CD4-positive, alpha-beta T cell treated with Interleukin-2 at 100 ng/mL for 4 hours (primary cell): ENCODE measurements at regions not wholly inside any gene's neighbourhood (a gene's known extent, or its start where the extent isn't known, plus 50 kb on each side); places are given as distances from the start of the nearest gene placed in this dataset.

Experiments
- DNase-seq: peaks from one replicate; pipeline ENCODE4 v3.0.0-alpha.2; 2020; ENCODE audit warnings: low spot score

GRCh38 chr20:39264506-39265172 is 302.5 kb downstream of the DHX35 start:
- DNase-seq = peak; percentile 36

DNA sequence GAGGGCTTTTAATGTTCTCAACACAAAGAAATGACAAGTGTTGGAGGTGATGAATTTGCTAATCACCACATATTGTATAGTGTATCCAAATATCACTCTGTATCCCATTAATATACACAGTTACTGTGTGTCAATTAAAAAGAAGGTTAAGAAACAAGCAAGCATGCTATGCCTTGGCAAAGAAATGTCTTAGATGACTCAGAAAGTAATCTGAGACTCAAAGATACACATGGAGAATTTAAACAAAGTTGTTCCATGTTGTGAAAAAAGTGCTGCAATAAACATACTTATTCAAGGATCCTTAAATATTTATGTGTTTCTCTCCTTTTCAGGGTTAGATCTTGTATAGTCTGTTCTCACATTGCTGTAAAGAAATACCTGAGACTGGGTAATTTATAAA is 300.9 kb downstream of the DHX35 start:
- DNase-seq = no peak

DNA sequence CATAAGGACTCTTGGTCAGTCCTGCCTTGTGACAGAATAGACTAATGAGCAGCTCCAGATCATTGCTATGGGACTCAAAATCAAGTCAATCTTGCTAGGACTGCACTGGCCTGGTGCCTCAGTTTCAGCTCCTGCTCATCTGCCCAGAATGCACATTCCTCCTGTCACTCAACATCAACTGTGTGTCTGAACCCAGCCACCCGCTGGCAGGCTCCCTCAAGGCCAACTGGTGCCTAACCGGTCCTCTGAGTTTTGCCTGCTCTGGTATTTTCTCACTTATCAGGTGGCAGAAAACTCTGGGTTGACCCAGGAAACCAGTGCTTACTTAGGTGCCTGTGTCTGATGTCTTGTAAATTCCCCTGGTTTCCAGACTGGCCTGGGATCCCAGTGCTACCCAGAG is 297.7 kb downstream of the DHX35 start:
- no peak for DNase-seq

- DNase-seq = no peak
Observed at GRCh38 chr20:39259010-39259803, 297.1 kb downstream of the DHX35 start.

DNA sequence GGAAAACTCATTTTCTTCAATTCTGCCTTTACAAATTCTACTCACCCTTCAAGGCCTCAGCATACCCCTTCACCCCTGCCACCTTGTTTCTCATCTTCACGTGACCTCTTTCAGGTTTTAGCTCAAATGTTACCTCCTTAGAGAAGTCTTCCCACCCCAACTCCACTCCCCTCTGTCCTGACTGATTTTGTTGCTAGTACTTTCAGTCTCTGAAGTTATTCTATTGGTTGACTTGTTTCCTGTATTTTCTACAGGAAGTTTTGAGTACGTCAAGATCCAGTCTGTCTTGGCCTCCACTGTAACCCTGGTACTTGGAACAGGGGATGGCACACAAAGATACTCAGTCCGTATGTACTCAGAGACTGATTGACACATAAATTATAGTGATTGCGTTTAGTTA is 296.1 kb downstream of the DHX35 start:
- DNase-seq = no peak

DNA sequence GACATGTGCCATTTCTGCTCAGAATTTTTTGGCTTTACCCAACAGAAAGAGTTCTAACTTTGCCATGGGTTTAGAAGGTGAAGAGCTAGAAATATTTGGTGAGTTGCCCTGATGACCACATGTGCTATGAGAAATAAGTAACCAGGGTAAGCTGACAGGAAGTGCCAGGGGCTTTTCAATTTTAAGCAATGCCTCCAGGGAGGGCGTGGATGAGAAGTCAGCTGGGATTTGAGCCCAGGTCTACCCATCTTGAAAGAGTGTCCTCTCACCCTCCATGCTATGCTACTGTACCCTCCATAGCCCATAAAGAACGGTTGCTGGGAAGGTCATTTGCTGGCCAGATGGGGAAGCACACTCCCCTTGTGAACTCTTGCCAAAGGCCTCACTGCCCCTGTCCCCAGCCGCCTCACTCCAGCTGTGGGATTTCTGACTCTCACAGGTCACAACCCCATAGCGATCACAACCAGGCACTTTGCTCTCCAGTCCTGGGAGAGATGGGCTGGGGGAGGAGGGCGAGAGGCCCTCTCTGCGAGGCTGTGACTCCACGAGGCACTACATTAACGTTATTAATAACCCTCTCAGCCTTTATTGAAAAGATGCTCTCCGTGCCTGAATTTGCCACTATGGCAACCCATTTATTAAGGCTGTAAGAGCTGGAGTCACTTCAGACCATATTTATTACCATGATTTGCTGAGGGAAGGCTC is 291.1 kb downstream of the DHX35 start:
- DNase-seq = no peak

GRCh38 chr20:39252035-39252434 is 289.9 kb downstream of the DHX35 start:
- no peak for DNase-seq

DNA sequence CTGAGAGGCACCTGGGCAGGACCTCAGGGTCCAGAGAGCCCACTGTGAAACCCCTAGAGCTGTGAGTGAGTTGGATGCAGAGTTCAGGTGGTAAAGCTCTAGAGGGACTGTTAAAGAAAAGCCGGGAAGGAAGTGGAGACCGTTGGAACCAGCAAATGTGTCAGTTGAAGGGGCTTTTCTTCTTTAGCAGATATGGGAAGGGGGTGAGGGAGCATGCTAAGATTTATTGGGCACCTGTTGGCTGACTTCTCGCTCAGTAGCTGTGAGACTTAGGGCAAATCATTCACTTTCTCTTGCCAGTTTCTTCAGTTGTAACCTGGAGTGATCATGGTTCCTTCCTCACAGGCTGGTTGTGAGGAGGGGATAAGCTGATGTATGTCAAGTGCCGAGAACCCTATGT is 287.7 kb downstream of the DHX35 start:
- DNase-seq = no peak

DNA sequence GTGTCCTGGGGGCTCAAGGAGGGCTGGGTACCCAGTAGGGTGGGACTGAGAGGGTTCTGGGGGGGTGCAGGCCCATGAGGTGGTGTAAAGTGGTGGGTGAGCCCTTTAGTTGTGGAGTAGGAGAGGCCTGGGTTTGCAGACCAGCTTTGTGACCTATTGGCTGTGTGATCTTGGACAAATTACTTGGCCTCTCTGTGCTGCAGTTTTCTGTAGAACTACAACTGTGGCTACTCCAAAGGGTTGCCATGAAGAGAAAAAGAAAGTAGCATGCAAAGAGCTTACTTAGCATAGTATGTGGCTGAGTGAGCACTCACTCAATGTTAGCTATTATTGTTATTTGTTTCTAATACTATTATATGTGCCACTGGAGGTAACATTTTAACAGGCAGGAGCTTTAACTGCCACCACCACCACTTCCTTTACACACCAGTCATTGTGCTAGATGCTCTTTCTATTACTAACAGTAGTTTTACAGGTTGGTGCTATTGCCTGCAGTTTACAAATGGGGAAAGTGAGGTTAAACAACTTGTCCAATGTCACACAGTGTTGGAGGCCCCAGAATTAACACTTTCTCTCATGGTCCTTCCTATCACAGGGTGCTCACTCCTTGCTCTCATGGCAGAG is 286.8 kb downstream of the DHX35 start:
- DNase-seq = no peak

- DNase-seq = no peak
Observed at GRCh38 chr20:39248171-39248861, 286.2 kb downstream of the DHX35 start.

GRCh38 chr20:39246436-39246835 is 284.3 kb downstream of the DHX35 start:
- DNase-seq = no peak

DNA sequence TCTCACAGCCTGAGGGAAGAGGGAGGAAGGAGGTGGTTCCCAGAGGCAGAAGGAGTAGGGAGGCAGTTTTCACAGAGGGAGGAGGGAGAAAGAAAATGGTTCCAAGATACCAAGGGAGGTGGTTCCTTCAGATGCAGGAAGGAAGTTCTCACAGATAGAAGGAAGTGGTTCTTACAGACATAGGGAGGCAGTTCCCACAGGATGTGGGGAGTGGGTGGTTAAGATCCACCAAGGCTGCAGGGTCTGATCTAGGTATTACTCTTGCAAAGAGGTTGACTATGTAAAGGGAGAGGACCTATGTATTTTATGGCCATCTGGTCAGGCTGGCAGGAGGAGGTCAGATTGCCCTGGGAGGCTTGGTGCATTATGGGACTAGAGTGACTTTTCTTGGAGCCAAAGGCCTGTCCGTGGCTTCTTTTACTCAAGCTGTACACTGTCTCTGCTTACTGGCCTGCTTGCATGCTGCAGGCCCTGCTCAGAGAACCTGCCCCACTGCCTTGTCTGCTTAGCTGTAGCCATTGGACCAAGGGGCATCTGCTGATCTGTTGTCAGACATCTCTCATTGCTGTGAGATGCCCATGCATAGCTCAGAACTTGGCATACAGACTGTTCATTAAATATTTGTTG is 283.7 kb downstream of the DHX35 start:
- no peak for DNase-seq

- no peak for DNase-seq
Observed at GRCh38 chr20:39243962-39244361, 281.8 kb downstream of the DHX35 start.

DNA sequence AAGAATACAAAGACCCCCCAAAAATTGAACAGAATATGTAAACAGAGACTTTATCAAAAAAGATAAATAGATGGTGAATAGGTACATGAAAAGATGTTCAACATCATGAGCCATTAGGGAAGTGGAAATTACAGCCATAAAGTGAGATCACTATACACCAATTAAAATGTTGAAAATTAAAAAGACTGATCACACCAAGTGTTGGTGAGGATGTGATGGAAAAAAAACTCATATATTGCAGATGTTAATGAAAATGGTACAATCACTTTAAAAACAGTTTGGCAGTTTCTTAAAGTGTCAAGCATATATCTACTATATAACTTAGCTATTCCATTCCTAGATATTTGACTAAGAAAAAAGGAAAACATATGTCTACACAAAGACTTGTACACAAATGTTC is 280.5 kb downstream of the DHX35 start:
- no peak for DNase-seq

DNA sequence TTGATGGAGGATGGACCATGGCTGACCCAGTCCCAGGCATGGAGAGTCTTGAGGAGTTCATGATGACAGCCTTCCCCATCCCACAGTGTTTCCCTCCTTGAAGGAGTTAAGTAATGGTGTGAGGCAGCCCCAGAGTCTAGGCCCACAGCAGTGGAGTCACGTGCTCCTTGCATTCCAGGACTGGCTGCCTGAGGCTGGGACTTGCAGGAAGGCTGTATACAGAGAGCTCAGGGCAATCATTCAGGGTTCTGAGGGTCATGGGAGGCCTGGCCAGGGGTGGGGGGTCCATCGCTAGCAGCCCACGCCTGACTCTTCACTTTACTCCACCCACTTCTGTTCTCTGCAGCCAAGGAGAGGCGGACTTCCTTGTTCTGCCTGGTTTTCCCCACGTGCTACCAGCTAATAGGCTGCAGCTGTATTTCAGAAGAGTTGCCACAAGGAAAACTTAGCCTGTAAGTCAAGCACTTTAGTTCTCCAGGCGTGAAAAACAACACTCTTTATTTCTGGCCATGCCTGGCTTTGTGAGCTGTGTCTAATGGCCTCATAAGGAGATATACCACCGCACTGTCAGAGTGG is 272.5 kb downstream of the DHX35 start:
- no peak for DNase-seq

- DNase-seq = no peak
Observed at GRCh38 chr20:39233755-39234154, 271.6 kb downstream of the DHX35 start.

DNA sequence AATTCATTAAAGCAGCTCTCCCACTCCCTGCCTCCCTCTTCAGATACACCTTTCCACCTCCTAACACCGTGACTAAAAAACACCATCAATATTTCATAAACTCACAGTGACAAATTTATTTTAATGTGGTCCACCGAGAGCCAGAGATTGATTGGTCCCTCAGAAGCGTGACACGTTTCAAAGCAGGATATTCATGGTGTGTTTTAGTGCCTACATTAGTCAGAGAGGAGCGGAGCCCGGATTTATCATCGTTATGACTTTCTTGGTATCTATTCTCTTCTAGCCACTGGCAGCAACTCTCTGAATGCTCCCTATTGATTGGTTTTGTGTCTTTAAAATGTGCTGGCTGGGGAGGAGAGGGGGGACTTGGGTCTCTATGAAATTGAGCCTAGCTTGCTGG is 265.3 kb downstream of the DHX35 start:
- DNase-seq = no peak

- no peak for DNase-seq
Observed at GRCh38 chr20:39225978-39226377, 263.8 kb downstream of the DHX35 start.

DNA sequence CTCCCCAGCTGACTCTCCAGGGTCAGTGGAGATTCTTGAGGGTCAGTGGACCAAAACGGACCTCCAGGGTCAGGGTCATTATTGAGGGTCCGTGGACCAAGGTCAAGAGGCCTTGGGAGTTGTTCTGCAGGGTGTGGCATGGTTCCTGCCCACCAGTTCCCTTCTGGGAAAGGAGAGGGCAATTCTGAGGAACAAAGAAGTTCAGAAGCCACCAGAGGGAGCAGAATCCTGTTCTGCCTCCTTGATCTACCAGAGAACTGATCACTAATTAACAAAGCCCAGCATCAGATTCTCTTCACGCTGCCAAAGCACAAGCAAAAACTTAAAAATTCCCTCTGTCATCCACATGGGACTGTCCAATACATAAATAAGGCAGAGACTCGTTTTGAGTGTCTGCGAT is 263.4 kb downstream of the DHX35 start:
- no peak for DNase-seq

GRCh38 chr20:39222101-39222500 is 260.0 kb downstream of the DHX35 start:
- DNase-seq = no peak

DNA sequence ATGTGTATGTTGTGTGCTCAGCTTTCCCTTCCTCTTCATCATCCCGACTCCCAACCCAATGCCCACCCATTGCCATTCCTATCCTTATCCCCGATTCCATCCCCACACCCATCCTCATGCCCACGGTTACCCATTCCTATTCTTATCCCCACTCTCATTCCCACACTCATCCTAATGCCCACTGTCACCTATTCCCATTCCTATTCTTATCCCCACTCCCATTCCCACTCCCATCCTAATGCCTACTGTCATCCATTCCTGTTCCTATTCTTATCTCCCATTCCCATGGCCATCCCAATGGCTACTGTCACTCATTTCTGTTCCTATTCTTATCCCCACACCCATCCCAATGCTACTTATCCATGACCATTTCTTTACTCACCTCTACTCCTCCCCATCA is 254.1 kb downstream of the DHX35 start:
- DNase-seq = no peak
